UCSD-AML1 (cell line): ENCODE measurements at regions not wholly inside any gene's neighbourhood (a gene's known extent, or its start where the extent isn't known, plus 50 kb on each side); places are given as distances from the start of the nearest gene placed in this dataset.
"Not testable (repeated sequence)": the region's sequence is repeated elsewhere in the genome, so short reads cannot be mapped to it uniquely, and the experiment has no call there.

Source experiments
- DNase-seq: peaks from one replicate; lab custom pipeline; 2025; ENCODE audit not compliant: unreplicated experiment; lab: John Stamatoyannopoulos, UW

- DNase-seq: no peak
These were observed 109.9 kb downstream of the COPS8 start for GRCh38 chr2:237195396-237196120.

- no peak for DNase-seq
These were observed 110.7 kb downstream of the COPS8 start for GRCh38 chr2:237196409-237196808.

GRCh38 chr2:237196866-237197618 lies 111.4 kb downstream of the COPS8 start:
- DNase-seq: no peak

- no peak for DNase-seq
These were observed 112.6 kb downstream of the COPS8 start for GRCh38 chr2:237198164-237198855.

- DNase-seq: no peak
These were observed 113.4 kb downstream of the COPS8 start for GRCh38 chr2:237199082-237199481.

- DNase-seq: no peak
These were observed 113.9 kb downstream of the COPS8 start for GRCh38 chr2:237199577-237199976.

GRCh38 chr2:237200462-237200861 lies 114.8 kb downstream of the COPS8 start:
- DNase-seq: no peak

- peak; percentile 34 for DNase-seq
These were observed 116.0 kb downstream of the COPS8 start for GRCh38 chr2:237201461-237202287.

GRCh38 chr2:237202288-237203030 lies 116.8 kb downstream of the COPS8 start:
- no peak for DNase-seq

- DNase-seq: no peak
These were observed 119.4 kb downstream of the COPS8 start for GRCh38 chr2:237205043-237205541.

GRCh38 chr2:237205561-237205971 lies 119.9 kb downstream of the COPS8 start:
- DNase-seq: no peak

GRCh38 chr2:237207646-237208045 lies 122.0 kb downstream of the COPS8 start:
- DNase-seq: no peak

- DNase-seq: no peak
These were observed 122.9 kb downstream of the COPS8 start for GRCh38 chr2:237208373-237209260.

GRCh38 chr2:237209885-237210284 lies 124.2 kb downstream of the COPS8 start:
- DNase-seq: no peak

GRCh38 chr2:237210297-237210696 lies 124.6 kb downstream of the COPS8 start:
- DNase-seq: no peak

- DNase-seq: no peak
These were observed 125.1 kb downstream of the COPS8 start for GRCh38 chr2:237210763-237211162.

GRCh38 chr2:237212356-237213279 lies 126.9 kb downstream of the COPS8 start:
- not testable (repeated sequence) for DNase-seq
